K562 (cell line): ENCODE measurements at regions not wholly inside any gene's neighbourhood (a gene's known extent, or its start where the extent isn't known, plus 50 kb on each side); places are given as distances from the start of the nearest gene placed in this dataset.

Experiments used
- ADNP ChIP-seq: fragments of 200-800 bp; sonication (Bioruptor generic); IDR thresholded peaks from 2 replicates; pipeline ENCODE4 v1.6.1; 2016; ENCODE audit warnings: missing genetic modification characterization, missing compliant biosample characterization
- CEBPG ChIP-seq, 3 experiments: fragments of 200-800 bp in 1 of 3; sonication (Bioruptor generic) in 1 of 3; sonication (generic) in 1 of 3; formaldehyde crosslinking in 1 of 3; IDR thresholded peaks in 2 of 3; conservative IDR thresholded peaks in 1 of 3; 2 replicates each; pipeline versions ENCODE4 v1.6.1 to v1.8.0; 2016 to 2022; ENCODE audit warnings: missing compliant biosample characterization in 2 of 3, missing genetic modification characterization in 2 of 3, mild to moderate bottlenecking in 1 of 3, missing genetic modification reagents in 1 of 3
- CTBP1 ChIP-seq: fragments of 450-650 bp; IDR thresholded peaks from 2 replicates; pipeline ENCODE4 v1.6.1; 2016; ENCODE audit warnings: borderline replicate concordance
- E2F8 ChIP-seq: fragments of 450-650 bp; IDR thresholded peaks from 2 replicates; pipeline ENCODE4 v1.7.1; 2018; ENCODE audit warnings: mild to moderate bottlenecking, low read depth; ENCODE audit not compliant: partially characterized antibody
- JUND ChIP-seq, 2 experiments: IDR thresholded peaks; 2 replicates in 1 of 2; 3 replicates in 1 of 2; pipeline ENCODE4 v1.6.1; 2011; ENCODE audit warnings: borderline replicate concordance in 2 of 2, low read depth in 2 of 2, low read length in 2 of 2, improper control_type of control experiment in 1 of 2, missing biosample characterization in 1 of 2, missing genetic modification characterization in 1 of 2, missing genetic modification reagents in 1 of 2
- L3MBTL2 ChIP-seq: fragments of 450-650 bp; IDR thresholded peaks from 2 replicates; pipeline ENCODE4 v1.6.1; 2016; ENCODE audit warnings: mild to moderate bottlenecking, moderate library complexity
- PPARD ChIP-seq: fragments of 250-450 bp; sonication (Bioruptor Pico); IDR thresholded peaks from 2 replicates; pipeline ENCODE4 v1.8.0; 2022; ENCODE audit warnings: inconsistent platforms, mild to moderate bottlenecking, moderate library complexity
- SMAD4 ChIP-seq: fragments of 250-450 bp; sonication (Bioruptor Pico); conservative IDR thresholded peaks from 2 replicates; pipeline ENCODE4 v1.8.0; 2021; ENCODE audit warnings: inconsistent platforms, mild to moderate bottlenecking, moderate library complexity
- SMARCA4 ChIP-seq: fragments of 450-650 bp; IDR thresholded peaks from 2 replicates; pipeline ENCODE4 v1.6.1; 2016
- SMARCE1 ChIP-seq: fragments of 450-650 bp; IDR thresholded peaks from 2 replicates; pipeline ENCODE4 v1.7.1; 2016; ENCODE audit warnings: mild to moderate bottlenecking
- TARDBP ChIP-seq: fragments of 450-650 bp; IDR thresholded peaks from 2 replicates; pipeline ENCODE4 v1.6.1; 2016
- VEZF1 ChIP-seq: fragments of 200-800 bp; sonication (Bioruptor generic); IDR thresholded peaks from 2 replicates; pipeline ENCODE4 v1.6.1; 2017; ENCODE audit warnings: missing genetic modification characterization, missing compliant biosample characterization
- ZNF121 ChIP-seq: sonication (generic); formaldehyde crosslinking; conservative IDR thresholded peaks from 2 replicates; pipeline ENCODE4 v1.8.0; 2022; ENCODE audit warnings: missing genetic modification reagents
- ZNF140 ChIP-seq: fragments of 250-450 bp; sonication (Bioruptor Pico); IDR thresholded peaks from 2 replicates; pipeline ENCODE4 v1.8.0; 2021; ENCODE audit warnings: moderate library complexity, mild to moderate bottlenecking, inconsistent platforms
- ZNF318 ChIP-seq, 2 experiments: fragments of 450-650 bp; IDR thresholded peaks; 2 replicates each; pipeline ENCODE4 v1.6.1; 2016; ENCODE audit warnings: mild to moderate bottlenecking in 2 of 2, borderline replicate concordance in 1 of 2, low read depth in 1 of 2, moderate library complexity in 1 of 2

GRCh38 chr20:57076152-57076652 lies 190.2 kb downstream of the BMP7 start (continued):
- TF ChIP-seq ZNF318 (IDR thresholded peaks at IDR 0.05; ENCODE audit: borderline replicate concordance in 1 of 2, low read depth in 1 of 2) (no peak), CTBP1 (peak; percentile 30; the same call in 1 of the 2 replicates), JUND (IDR thresholded peaks at IDR 0.05; ENCODE audit: borderline replicate concordance, low read depth, low read length) (peak; percentile 82), JUND (tag; IDR thresholded peaks at IDR 0.05; ENCODE audit: borderline replicate concordance, low read depth, low read length) (peak; percentile 88; the same call in 2 of the 3 replicates), CEBPG (CRISPR knock-in tag; IDR thresholded peaks at IDR 0.05) (no peak), CEBPG (tag; conservative IDR thresholded peaks at IDR 0.05 in 1 of 2, IDR thresholded peaks at IDR 0.05 in 1 of 2) (peak; percentile 25 to 51; a peak in 2 of 4 replicates), E2F8 (no peak), L3MBTL2 (peak; percentile 40; the same call in 1 of the 2 replicates), SMARCA4 (peak; percentile 68; the same call in 1 of the 2 replicates), SMAD4 (0 out of 2 replicates have a peak, but pooled peaks have one; percentile 27), TARDBP (no peak), VEZF1 (peak; percentile 41; the same call in 1 of the 2 replicates), SMARCE1 (peak; percentile 62; the same call in 1 of the 2 replicates), ZNF121 (CRISPR knock-in tag) (no peak), ADNP (tag) (no peak), ZNF140 (CRISPR knock-in tag) (no peak), PPARD (CRISPR knock-in tag) (no peak)
